Islet precursor cell (in vitro differentiated cells): ENCODE measurements at regions not wholly inside any gene's neighbourhood (a gene's known extent, or its start where the extent isn't known, plus 50 kb on each side); places are given as distances from the start of the nearest gene placed in this dataset.

Experiments used
- DNase-seq: peaks from one replicate; pipeline ENCODE4 v3.0.0-alpha.2; 2018

GRCh38 chr1:191852907-191853306 lies 305.4 kb upstream of the RGS18 start:
- no peak for DNase-seq

GRCh38 chr1:191857600-191857999 lies 300.7 kb upstream of the RGS18 start:
- DNase-seq = no peak

GRCh38 chr1:191865479-191865878 lies 292.8 kb upstream of the RGS18 start:
- DNase-seq = no peak

GRCh38 chr1:191866155-191866554 lies 292.1 kb upstream of the RGS18 start:
- DNase-seq = no peak

- DNase-seq = no peak
These were observed 288.4 kb upstream of the RGS18 start for GRCh38 chr1:191869790-191870312.

GRCh38 chr1:191870490-191870889 lies 287.8 kb upstream of the RGS18 start:
- no peak for DNase-seq

GRCh38 chr1:191875994-191876393 lies 282.3 kb upstream of the RGS18 start:
- DNase-seq = no peak

GRCh38 chr1:191876631-191877030 lies 281.6 kb upstream of the RGS18 start:
- no peak for DNase-seq

GRCh38 chr1:191882870-191883269 lies 275.4 kb upstream of the RGS18 start:
- DNase-seq = no peak

GRCh38 chr1:191886977-191887376 lies 271.3 kb upstream of the RGS18 start:
- no peak for DNase-seq

- no peak for DNase-seq
These were observed 269.2 kb upstream of the RGS18 start for GRCh38 chr1:191888996-191889622.

GRCh38 chr1:191889623-191890003 lies 268.6 kb upstream of the RGS18 start:
- no peak for DNase-seq

GRCh38 chr1:191890433-191891088 lies 267.7 kb upstream of the RGS18 start:
- no peak for DNase-seq

GRCh38 chr1:191892716-191893115 lies 265.5 kb upstream of the RGS18 start:
- DNase-seq = no peak

- DNase-seq = no peak
These were observed 263.2 kb upstream of the RGS18 start for GRCh38 chr1:191895049-191895448.

- peak; percentile 91 for DNase-seq
These were observed 262.7 kb upstream of the RGS18 start for GRCh38 chr1:191895462-191896058.

- no peak for DNase-seq
These were observed 261.1 kb upstream of the RGS18 start for GRCh38 chr1:191897134-191897533.

- DNase-seq = no peak
These were observed 256.6 kb upstream of the RGS18 start for GRCh38 chr1:191901651-191902050.

GRCh38 chr1:191904991-191905390 lies 253.3 kb upstream of the RGS18 start:
- no peak for DNase-seq

GRCh38 chr1:191905781-191906180 lies 252.5 kb upstream of the RGS18 start:
- no peak for DNase-seq

GRCh38 chr1:191907121-191907520 lies 251.1 kb upstream of the RGS18 start:
- DNase-seq = no peak

- no peak for DNase-seq
These were observed 248.0 kb upstream of the RGS18 start for GRCh38 chr1:191910245-191910644.

GRCh38 chr1:191912517-191912916 lies 245.7 kb upstream of the RGS18 start:
- DNase-seq = no peak

- DNase-seq = no peak
These were observed 244.8 kb upstream of the RGS18 start for GRCh38 chr1:191913260-191913977.
